Left ventricle myocardium inferior (tissue), 1 donor: ENCODE measurements at regions not wholly inside any gene's neighbourhood (a gene's known extent, or its start where the extent isn't known, plus 50 kb on each side); places are given as distances from the start of the nearest gene placed in this dataset.

Experiments
- DNase-seq: peaks from one replicate; pipeline ENCODE4 v3.0.0-alpha.2; 2020
- H3K27ac ChIP-seq: fragments of 200-600 bp; replicated peaks from 2 replicates; pipeline ENCODE4 v1.8.0; 2021
- H3K27me3 ChIP-seq: fragments of 200-600 bp; 2 replicates; pipeline ENCODE4 v1.8.0; 2021; ENCODE audit warnings: low read depth
- H3K36me3 ChIP-seq: fragments of 200-600 bp; 2 replicates; pipeline ENCODE4 v1.8.0; 2021
- H3K4me1 ChIP-seq: fragments of 200-600 bp; 2 replicates; pipeline ENCODE4 v1.8.0; 2021
- H3K4me3 ChIP-seq: fragments of 200-600 bp; 2 replicates; pipeline ENCODE4 v1.8.0; 2021; ENCODE audit warnings: mild to moderate bottlenecking, moderate library complexity
- H3K9me3 ChIP-seq: fragments of 200-600 bp; replicated peaks from 2 replicates; pipeline ENCODE4 v1.8.0; 2021
- CTCF ChIP-seq: fragments of 200-600 bp; IDR thresholded peaks from 2 replicates; pipeline ENCODE4 v1.8.0; 2021; ENCODE audit warnings: antibody characterized with exemption, mild to moderate bottlenecking, borderline replicate concordance
- intact Hi-C: fragments of 100-400 bp; cut with micrococcal nuclease; formaldehyde crosslinking; loops from one replicate; pipeline ENCODE4 v1.11.0; 2022
- donor health status: DM: no; HTN: yes; CAD: no; lungs with severe emphysema.

DNA sequence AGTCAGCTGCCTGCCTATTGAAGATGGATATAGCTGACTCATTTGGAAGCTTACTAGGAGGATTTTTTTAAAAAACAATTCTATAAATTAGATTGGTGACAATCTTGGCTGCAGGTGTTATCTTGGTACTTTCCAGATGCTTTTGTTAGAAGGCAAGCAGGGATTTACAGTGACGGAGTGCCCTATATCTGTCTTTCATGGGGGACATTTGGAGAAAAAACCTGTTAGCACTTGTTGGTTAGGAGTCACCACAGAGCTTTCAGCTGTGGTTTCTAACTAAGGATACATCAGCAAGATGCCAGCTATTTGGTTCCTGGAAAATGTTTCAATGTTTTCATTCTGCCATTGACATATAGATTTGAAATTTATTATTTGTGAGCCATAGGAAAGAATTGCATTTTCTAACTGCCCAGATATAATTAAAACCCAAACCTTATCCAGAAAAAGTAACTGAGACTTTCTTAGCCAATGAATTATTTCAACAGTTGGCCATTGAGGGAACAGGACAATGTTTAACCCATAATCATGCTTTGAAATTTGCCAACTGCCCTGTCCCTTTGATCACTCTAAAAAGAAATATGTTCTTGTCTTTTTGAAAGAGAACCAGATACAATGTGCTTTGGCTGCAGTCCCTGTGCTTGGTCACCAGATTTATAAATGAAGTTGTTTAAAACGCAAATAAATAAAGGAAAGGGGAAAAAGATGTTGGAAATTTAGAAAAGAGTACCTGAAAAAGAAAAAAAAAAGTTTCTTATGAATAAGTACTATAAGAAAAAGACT is 761.0 kb upstream of the CXADR start:
- no peak for TF ChIP-seq CTCF
- H3K4me1 ChIP-seq, result no peaks in the 10 kb centered on the region
- no peaks in the 10 kb centered on the region for H3K36me3 ChIP-seq
- DNase-seq, result no peak
- intact Hi-C loops, result no loop called here
- no peak overlapping the region for H3K27ac ChIP-seq
- no peaks in the 10 kb centered on the region for H3K9me3 ChIP-seq
- H3K27me3 ChIP-seq, result no peaks in the 10 kb centered on the region
- H3K4me3 ChIP-seq, result no peak overlapping the region

GRCh38 chr21:16752475-16752857 is 760.4 kb upstream of the CXADR start:
- DNase-seq, result no peak
- H3K27me3 ChIP-seq, result no peaks in the 10 kb centered on the region
- intact Hi-C loops, result no loop called here

GRCh38 chr21:16755061-16755460 is 757.8 kb upstream of the CXADR start:
- Histone ChIP-seq H3K27ac (no peak overlapping the region), H3K4me3 (no peak overlapping the region), H3K9me3 (no peaks in the 10 kb centered on the region), H3K36me3 (no peaks in the 10 kb centered on the region), H3K4me1 (no peaks in the 10 kb centered on the region), H3K27me3 (no peaks in the 10 kb centered on the region)
- DNase-seq, result no peak
- no peak for TF ChIP-seq CTCF
- intact Hi-C loops, result no loop called here

More at GRCh38 chr21:16752475-16752857, 760.4 kb upstream of the CXADR start:
- no peaks in the 10 kb centered on the region for H3K4me1 ChIP-seq
- H3K9me3 ChIP-seq, result no peaks in the 10 kb centered on the region
- H3K4me3 ChIP-seq, result no peak overlapping the region
- no peak for TF ChIP-seq CTCF
- no peak overlapping the region for H3K27ac ChIP-seq
- H3K36me3 ChIP-seq, result no peaks in the 10 kb centered on the region

GRCh38 chr21:16767201-16767600 is 745.6 kb upstream of the CXADR start:
- peaks cover 12% of the 10 kb centered on the region for H3K9me3 ChIP-seq
- DNase-seq, result no peak
- intact Hi-C loops, result no loop called here
- no peaks in the 10 kb centered on the region for H3K4me1 ChIP-seq
- H3K27ac ChIP-seq, result no peak overlapping the region
- no peak for TF ChIP-seq CTCF
- H3K27me3 ChIP-seq, result no peaks in the 10 kb centered on the region
- no peak overlapping the region for H3K4me3 ChIP-seq
- no peaks in the 10 kb centered on the region for H3K36me3 ChIP-seq

DNA sequence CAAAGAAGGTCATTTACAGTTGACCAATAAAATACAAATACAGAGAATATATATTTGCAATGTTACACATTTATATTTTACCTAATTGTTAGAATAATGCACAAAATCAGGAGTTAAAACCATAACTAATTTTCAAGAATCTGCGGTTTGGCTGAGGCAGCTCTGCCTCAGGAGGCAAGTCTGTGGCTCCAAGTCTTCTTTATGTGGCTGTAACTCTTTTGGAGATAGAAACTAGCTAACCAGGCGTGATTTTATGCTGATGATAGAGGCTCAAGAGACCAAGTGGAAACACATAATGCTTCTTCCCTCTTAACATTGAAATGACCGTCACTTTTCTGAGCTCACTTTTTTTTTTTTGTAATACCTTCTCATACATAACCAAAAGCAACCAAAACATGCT is 744.7 kb upstream of the CXADR start:
- TF ChIP-seq CTCF, result no peak

More for the DNA sequence above, 744.7 kb upstream of the CXADR start:
- Histone ChIP-seq H3K9me3 (peaks cover 8% of the 10 kb centered on the region), H3K4me1 (no peaks in the 10 kb centered on the region), H3K27ac (no peak overlapping the region), H3K36me3 (no peaks in the 10 kb centered on the region), H3K4me3 (no peak overlapping the region), H3K27me3 (no peaks in the 10 kb centered on the region)
- intact Hi-C loops, result no loop called here
- DNase-seq, result no peak
